GM12878 (cell line): ENCODE measurements at regions not wholly inside any gene's neighbourhood (a gene's known extent, or its start where the extent isn't known, plus 50 kb on each side); places are given as distances from the start of the nearest gene placed in this dataset.

ENCODE experiments used
- BRCA1 ChIP-seq: IDR thresholded peaks from 2 replicates; pipeline ENCODE4 v1.6.1; 2011; ENCODE audit warnings: low read depth, low read length, improper control_type of control experiment
- CBX3 ChIP-seq: fragments of 200-600 bp; sonication (generic); IDR thresholded peaks from 2 replicates; pipeline ENCODE4 v1.6.1; 2016; ENCODE audit warnings: low read depth, borderline replicate concordance
- CTCF ChIP-seq, 3 experiments: IDR thresholded peaks in 2 of 3; conservative IDR thresholded peaks in 1 of 3; 2 replicates each; pipeline ENCODE4 v1.5.1; 2011; ENCODE audit warnings: low read depth in 3 of 3, low read length in 3 of 3, mild to moderate bottlenecking in 3 of 3, control low read depth in 2 of 3, moderate library complexity in 2 of 3, inconsistent platforms in 1 of 3, mixed read lengths in 1 of 3; ENCODE audit not compliant: control insufficient read depth in 2 of 3, insufficient read depth in 1 of 3; ENCODE audit errors: extremely low read depth in 1 of 3
- CUX1 ChIP-seq: IDR thresholded peaks from 2 replicates; pipeline ENCODE4 v1.6.1; 2012; ENCODE audit warnings: improper control_type of control experiment, low read depth, low read length; ENCODE audit not compliant: insufficient replicate concordance
- E2F4 ChIP-seq: IDR thresholded peaks from 2 replicates; pipeline ENCODE4 v1.6.1; 2012; ENCODE audit warnings: low read depth, low read length, improper control_type of control experiment
- EED ChIP-seq: sonication (generic); IDR thresholded peaks from 2 replicates; pipeline ENCODE4 v1.6.1; 2016; ENCODE audit warnings: antibody characterized with exemption, low read depth
- JUND ChIP-seq: IDR thresholded peaks from 2 replicates; pipeline ENCODE4 v1.6.1; 2012; ENCODE audit warnings: low read depth, mild to moderate bottlenecking, low read length, improper control_type of control experiment, moderate library complexity
- MTA2 ChIP-seq: fragments of 450-650 bp; IDR thresholded peaks from 2 replicates; pipeline ENCODE4 v1.6.1; 2016; ENCODE audit warnings: low read depth, mild to moderate bottlenecking, moderate library complexity
- NRF1 ChIP-seq: conservative IDR thresholded peaks from 2 replicates; pipeline ENCODE4 v1.6.1; 2011; ENCODE audit warnings: mild to moderate bottlenecking, low read depth, low read length, improper control_type of control experiment
- POLR2A ChIP-seq: IDR thresholded peaks from 2 replicates; pipeline ENCODE4 v1.6.1; 2011; ENCODE audit warnings: low read depth, mild to moderate bottlenecking, low read length
- POLR2AphosphoS5 ChIP-seq: IDR thresholded peaks from 2 replicates; pipeline ENCODE4 v1.6.1; 2011; ENCODE audit warnings: mild to moderate bottlenecking, low read length, inconsistent platforms
- USF1 ChIP-seq: IDR thresholded peaks from 2 replicates; pipeline ENCODE4 v1.6.1; 2011; ENCODE audit warnings: borderline replicate concordance, low read depth, mild to moderate bottlenecking, moderate library complexity, mixed read lengths, low read length; ENCODE audit not compliant: insufficient read depth; ENCODE audit errors: extremely low read length

- TF ChIP-seq MTA2 (no peak), EED (no peak), CTCF (IDR thresholded peaks at IDR 0.05 in 2 of 3, conservative IDR thresholded peaks at IDR 0.05 in 1 of 3; ENCODE audit: control insufficient read depth in 2 of 3, extremely low read depth in 1 of 3, insufficient read depth in 1 of 3, low read depth in 3 of 3, low read length in 3 of 3) (no peak), JUND (no peak), POLR2A (no peak), POLR2AphosphoS5 (no peak), USF1 (no peak), CBX3 (no peak), CUX1 (no peak), BRCA1 (no peak), NRF1 (no peak), E2F4 (no peak)
These were observed 55.0 kb downstream of the RGS12 start for GRCh38 chr4:3347871-3348270.
